EH (cell line): ENCODE measurements at regions not wholly inside any gene's neighbourhood (a gene's known extent, or its start where the extent isn't known, plus 50 kb on each side); places are given as distances from the start of the nearest gene placed in this dataset.

Experiments used
- DNase-seq: peaks from one replicate; pipeline ENCODE4 v3.0.0-alpha.2; 2015; ENCODE audit warnings: low read depth

DNA sequence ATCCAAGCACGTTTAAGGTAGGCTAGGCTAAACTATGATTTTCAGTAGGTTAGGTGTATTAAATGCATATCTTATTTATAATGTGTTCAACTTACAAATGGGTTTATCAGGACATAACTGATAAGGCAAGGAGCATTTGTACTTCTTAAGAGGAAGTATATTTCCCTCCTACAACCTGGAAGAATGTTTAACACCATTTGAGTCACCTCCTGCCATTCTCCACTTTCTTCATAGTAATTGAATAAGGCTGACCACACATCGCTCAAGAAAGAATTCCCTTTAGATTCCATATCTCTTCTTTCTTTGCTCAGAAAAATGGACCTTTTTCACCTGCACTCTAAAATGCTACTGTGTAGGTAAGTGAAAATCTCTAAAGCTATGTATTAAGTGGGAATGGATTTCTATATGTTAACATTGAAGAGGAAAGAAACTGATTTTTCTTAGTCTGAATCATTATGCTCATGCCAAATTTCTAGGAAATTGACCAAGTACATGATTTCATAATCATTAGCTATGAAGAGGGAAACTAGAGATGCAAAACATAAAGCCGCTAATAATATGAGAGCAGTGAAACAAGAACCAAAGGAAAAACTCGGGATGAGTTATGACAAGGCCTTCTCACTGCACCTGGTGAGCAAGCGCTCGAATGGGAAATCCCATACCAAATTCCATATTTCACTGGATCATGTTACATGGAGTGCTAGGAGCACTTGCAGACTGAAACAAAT lies 210.4 kb downstream of the ALDH8A1 start:
- DNase-seq: no peak

DNA sequence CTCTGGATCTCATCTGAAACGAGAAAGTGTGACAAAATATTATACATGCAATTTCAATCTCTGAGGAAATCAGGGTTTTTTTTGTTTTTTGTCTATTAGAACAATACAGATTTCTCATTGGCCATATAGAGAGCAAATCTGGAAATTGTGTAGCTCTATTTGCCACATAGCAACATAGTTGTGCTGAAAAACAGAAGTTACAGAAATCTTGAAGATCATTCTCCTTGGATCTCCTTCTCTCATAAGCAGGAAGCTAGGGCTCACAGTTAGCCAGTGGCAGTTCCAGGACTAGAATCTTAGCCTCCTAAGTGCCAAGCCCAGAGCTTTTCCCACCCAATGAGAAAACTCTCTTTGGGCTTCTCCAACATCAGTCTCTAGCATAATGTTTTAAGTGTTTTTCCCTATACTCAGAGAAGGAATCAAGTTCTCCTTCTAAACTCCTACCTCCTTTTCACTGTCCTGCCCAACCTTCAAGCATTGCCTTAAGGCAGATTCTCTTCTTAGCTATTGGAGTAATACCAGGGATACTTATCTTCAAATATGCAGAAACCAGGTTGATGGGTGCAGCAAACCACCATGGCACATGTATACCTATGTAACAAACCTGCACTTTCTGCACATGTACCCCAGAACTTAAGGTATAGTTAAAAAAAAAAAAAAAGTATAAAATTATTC lies 211.6 kb downstream of the ALDH8A1 start:
- DNase-seq: no peak

- DNase-seq: no peak
These were observed 214.4 kb downstream of the ALDH8A1 start for GRCh38 chr6:134735461-134735860.

DNA sequence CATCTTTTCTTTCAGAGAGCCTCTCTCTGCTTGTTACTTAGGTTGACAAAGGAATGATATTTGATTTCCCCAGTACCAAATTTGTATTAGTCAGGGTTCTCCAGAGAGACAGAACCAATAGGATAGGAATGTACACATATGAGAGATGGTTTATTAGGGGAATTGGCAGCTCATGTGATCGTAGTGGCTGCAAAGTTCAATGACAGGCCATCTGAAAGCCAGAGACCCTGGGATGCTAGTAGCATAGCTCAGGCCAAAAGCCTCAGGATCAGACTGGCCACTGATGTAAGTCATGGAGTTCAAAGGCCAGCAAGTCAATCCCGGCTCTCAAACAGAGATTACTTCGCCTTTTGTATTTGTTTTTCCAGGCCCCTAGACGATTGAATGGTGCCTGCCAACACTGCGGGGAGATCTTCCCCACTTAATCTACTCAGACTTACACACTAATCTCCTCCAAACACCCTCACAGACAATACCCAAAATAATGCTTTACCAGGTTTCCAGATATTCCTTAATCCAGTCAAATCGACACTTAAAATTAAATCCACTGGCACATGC lies 215.5 kb downstream of the ALDH8A1 start:
- no peak for DNase-seq

GRCh38 chr6:134733801-134734200 lies 216.1 kb downstream of the ALDH8A1 start:
- no peak for DNase-seq

- peak; percentile 68 for DNase-seq
These were observed 217.1 kb downstream of the ALDH8A1 start for GRCh38 chr6:134732763-134733162.

GRCh38 chr6:134731615-134732014 lies 218.3 kb downstream of the ALDH8A1 start:
- DNase-seq: no peak

GRCh38 chr6:134730013-134730412 lies 219.9 kb downstream of the ALDH8A1 start:
- no peak for DNase-seq

GRCh38 chr6:134729561-134729960 lies 220.3 kb downstream of the ALDH8A1 start:
- peak; percentile 69 for DNase-seq

DNA sequence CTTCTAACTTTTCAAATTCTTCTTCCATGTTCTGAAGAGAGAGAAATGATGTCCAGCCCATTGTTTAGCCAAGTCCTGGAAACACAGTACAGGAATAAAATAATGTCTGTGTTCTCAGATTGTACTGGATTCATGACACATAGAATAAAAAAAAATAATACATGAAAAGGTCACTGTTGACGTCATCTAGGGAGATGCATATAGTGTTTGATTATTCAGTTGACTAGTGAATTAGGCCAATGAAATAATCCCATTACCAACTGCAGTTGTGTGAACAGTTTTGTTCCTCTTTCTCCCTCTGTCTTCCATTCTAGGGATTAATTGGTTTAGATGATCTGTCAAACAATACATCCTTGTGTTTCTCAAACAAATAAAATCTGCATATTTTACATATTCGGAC lies 222.8 kb downstream of the ALDH8A1 start:
- no peak for DNase-seq

DNA sequence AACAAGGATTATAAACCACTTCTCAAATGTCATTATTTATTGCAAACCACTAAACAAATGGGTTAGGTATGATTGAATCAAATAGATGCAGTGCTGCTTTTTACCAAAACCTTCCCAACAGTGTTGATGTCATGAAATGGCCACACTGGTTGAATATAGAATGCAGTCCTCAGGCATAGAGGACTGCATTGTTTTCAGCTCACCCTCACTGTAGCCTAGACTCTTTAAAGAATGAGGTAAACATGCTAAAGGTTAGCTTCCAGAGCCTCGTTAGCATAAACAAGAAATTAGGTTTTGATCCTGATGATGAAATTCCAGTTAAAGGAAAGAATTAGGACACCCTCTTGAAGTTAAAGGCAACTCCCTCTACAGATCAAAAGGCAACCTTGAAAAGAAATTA lies 224.3 kb downstream of the ALDH8A1 start:
- no peak for DNase-seq

GRCh38 chr6:134724771-134725340 lies 225.0 kb downstream of the ALDH8A1 start:
- DNase-seq: peak; percentile 82

DNA sequence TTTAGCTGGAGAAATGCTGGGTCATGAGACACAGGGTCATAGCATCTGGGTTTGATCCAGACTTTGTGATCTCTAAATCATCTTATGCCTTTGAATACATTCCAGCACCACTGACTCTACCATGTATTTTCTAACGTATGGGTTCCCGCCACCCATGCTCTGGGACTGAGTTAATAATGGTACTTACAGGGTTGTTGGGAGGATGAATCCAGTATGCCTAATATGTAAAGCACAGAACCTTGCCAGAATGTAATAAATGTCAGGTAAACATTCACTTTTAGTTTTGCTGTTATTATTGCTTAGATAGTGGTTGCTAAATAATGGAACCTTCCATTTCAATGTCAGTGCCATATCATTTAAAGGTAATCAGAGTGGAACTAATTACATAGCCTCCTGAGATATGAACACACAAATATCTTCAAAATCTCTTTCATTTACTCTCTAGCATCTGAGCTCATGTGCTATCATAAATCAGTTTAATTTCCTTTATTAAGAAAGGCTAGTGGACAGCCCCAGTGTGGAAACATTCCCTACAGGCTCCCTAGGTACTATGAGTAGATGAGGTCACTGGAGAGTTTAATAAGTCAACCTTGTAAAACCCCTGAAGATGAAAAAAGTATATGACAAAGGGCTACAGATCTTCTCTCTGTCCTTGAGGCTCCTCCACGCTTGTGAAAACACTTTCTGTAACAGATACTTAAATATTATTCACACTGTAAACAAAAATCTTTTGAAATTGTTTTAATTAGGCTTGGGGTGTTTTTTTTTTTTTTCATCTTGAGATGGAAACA lies 226.6 kb downstream of the ALDH8A1 start:
- DNase-seq: peak; percentile 50

DNA sequence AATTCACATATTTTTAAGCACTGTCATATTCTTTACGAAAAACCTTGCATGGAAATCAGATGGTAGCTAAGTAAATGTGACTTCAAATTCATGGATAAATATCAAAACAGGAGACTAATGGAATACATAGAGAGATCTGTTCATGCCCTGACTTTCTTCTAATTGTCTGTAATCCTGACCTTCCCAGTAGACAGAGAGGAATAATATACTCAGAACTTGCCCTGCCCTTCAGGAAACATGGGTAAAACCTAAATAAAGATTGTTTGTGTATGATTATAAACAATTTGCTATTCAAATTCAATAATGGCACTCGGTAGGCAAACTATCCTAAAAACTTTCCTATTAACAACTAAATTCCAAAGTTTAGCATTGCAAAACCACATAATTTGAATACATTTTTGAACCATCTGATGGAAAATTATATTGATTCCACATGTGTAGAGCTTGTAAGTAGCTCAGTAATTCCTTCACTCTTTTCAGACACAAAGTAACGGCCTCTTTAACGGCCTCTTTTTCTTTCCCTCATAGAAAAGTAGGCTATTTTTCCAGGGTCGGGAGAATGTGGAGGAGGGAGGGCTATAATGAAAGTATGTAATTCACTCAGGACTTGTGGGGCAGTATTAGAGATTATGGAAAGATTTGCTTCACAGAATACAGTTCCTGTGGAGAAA lies 227.6 kb downstream of the ALDH8A1 start:
- DNase-seq: peak; percentile 42

DNA sequence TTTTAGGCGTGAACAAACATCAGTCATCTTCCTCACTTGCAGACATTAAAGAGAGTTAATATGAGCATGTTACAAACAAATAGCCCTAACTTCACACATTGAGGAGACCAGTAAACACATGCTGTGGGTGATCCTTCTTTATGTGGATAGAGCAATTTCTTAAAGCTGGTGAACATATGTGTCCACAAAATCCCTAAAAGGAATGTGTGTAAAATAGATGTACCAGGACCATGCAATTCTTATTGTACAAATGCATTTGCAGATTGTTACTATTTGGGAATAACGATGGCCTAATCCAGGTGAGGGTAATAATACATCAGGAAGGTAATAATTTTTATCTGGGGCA lies 228.9 kb downstream of the ALDH8A1 start:
- DNase-seq: peak; percentile 38

GRCh38 chr6:134720353-134721059 lies 229.4 kb downstream of the ALDH8A1 start:
- peak; percentile 33 for DNase-seq

DNA sequence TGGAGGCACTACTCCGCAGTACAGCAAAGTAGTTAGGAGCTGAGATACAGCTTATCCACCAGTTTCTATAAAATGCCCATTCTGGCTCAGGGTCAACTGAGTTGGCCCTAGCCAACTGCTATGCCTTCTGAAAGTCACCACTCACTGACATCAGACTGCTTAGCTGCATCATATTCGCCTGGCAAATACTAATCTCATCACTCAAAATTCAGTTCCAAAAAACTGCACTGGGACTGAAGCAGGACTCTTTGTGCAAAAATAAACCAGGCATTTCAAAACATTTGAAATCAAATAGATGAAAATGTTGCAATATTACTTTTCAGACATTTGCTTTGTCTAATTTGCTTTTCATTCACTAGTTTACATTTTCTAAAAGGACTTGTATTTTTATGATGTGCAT lies 230.0 kb downstream of the ALDH8A1 start:
- no peak for DNase-seq

DNA sequence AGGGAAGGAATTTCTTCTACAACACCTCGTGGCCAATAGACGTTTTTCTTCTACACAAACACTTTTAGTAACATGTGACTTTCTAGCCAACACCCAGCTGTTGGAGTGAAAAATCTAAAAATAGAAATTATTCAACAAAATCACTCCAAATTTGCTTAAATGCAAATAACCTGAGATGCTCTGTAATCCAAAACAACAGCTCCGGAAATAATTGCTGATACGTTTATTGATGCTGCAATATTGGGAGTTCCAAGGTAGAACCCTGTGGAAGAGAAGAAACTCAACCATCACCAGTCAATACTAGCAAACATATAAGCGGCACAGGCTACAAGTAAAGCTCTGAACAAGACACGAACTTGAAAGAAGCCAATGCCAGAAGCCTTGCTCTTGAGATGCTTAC lies 230.6 kb downstream of the ALDH8A1 start:
- DNase-seq: no peak

- DNase-seq: peak; percentile 37
These were observed 235.2 kb downstream of the ALDH8A1 start for GRCh38 chr6:134714679-134715078.

GRCh38 chr6:134714113-134714512 lies 235.8 kb downstream of the ALDH8A1 start:
- DNase-seq: no peak

- DNase-seq: no peak
These were observed 237.6 kb downstream of the ALDH8A1 start for GRCh38 chr6:134712311-134712710.
